H1 (cell line): ENCODE measurements at regions not wholly inside any gene's neighbourhood (a gene's known extent, or its start where the extent isn't known, plus 50 kb on each side); places are given as distances from the start of the nearest gene placed in this dataset.

Experiments used
- BRCA1 ChIP-seq: IDR thresholded peaks from 2 replicates; pipeline ENCODE4 v1.6.1; 2012; ENCODE audit warnings: low read depth, low read length, improper control_type of control experiment
- CBX8 ChIP-seq: fragments of 300-800, 300-1000 bp; sonication (generic); IDR thresholded peaks from 2 replicates; pipeline ENCODE4 v1.7.1; 2016; ENCODE audit warnings: low read depth, low read length, borderline replicate concordance
- CHD7 ChIP-seq: fragments of 300-600 bp; sonication (generic); IDR thresholded peaks from 2 replicates; pipeline ENCODE4 v1.7.1; 2012; ENCODE audit warnings: low read length, moderate library complexity, mild to moderate bottlenecking, inconsistent platforms; ENCODE audit not compliant: insufficient replicate concordance
- RXRA ChIP-seq: IDR thresholded peaks from 2 replicates; pipeline ENCODE4 v1.6.1; 2011; ENCODE audit warnings: low read depth, mild to moderate bottlenecking, low read length, moderate library complexity; ENCODE audit not compliant: insufficient read depth
- TBP ChIP-seq: IDR thresholded peaks from 2 replicates; pipeline ENCODE4 v1.6.1; 2011; ENCODE audit warnings: low read depth, low read length, improper control_type of control experiment

DNA sequence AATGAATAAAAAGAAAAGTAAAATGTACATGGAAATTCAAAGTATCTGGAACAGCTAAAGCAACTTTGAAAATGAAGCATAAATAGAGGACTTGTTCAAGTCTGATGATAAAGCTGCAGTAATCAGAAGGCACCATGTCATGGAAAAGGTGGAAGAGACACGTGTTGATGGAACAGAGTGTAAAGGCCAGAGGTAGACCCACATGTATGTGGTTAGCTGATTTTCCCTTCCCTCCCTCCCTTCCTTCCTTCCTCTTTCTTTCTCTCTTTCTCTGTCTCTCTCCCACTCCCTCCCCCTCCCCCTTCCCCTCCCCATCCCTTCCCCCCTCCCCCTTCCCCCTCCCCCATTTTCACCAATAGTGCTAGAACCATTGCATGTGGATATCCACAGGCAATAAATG, 58.7 kb upstream of the FCN1 start (continued):
- TF ChIP-seq CHD7 (no peak), CBX8 (no peak), TBP (no peak), RXRA (no peak), BRCA1 (no peak)
